HepG2 (cell line): ENCODE measurements at regions not wholly inside any gene's neighbourhood (a gene's known extent, or its start where the extent isn't known, plus 50 kb on each side); places are given as distances from the start of the nearest gene placed in this dataset.
A peak's percentile ranks its signal among the peaks of the same experiment; 100 is the strongest.

Experiments
- FOXA1 ChIP-seq, 2 experiments: fragments of 450-650 bp in 1 of 2; sonication (generic) in 1 of 2; formaldehyde crosslinking in 1 of 2; IDR thresholded peaks; 2 replicates each; pipeline versions ENCODE4 v1.4.0 to v1.6.1; 2016 to 2020; ENCODE audit warnings: missing genetic modification reagents in 1 of 2
- FOXO1 ChIP-seq: sonication (generic); formaldehyde crosslinking; IDR thresholded peaks from 2 replicates; pipeline ENCODE4 v1.4.0; 2020; ENCODE audit warnings: missing genetic modification reagents
- GABPB1 ChIP-seq: IDR thresholded peaks from 2 replicates; pipeline ENCODE4 v1.6.1; 2016; ENCODE audit warnings: mild to moderate bottlenecking, missing genetic modification reagents, moderate library complexity, missing compliant biosample characterization
- IRF1 ChIP-seq: sonication (generic); formaldehyde crosslinking; IDR thresholded peaks from 2 replicates; pipeline ENCODE4 v1.4.0; 2020; ENCODE audit warnings: low read depth, mild to moderate bottlenecking, missing genetic modification reagents
- NFIC ChIP-seq: IDR thresholded peaks from 2 replicates; pipeline ENCODE4 v1.6.1; 2012; ENCODE audit warnings: mild to moderate bottlenecking, low read length, inconsistent platforms
- ONECUT2 ChIP-seq: sonication (generic); formaldehyde crosslinking; IDR thresholded peaks from 2 replicates; pipeline ENCODE4 v1.4.0; 2020; ENCODE audit warnings: missing genetic modification reagents
- SALL1 ChIP-seq: sonication (generic); formaldehyde crosslinking; IDR thresholded peaks from 2 replicates; pipeline ENCODE4 v1.8.0; 2022; ENCODE audit warnings: mild to moderate bottlenecking, missing genetic modification reagents
- SAP130 ChIP-seq: IDR thresholded peaks from 2 replicates; pipeline ENCODE4 v1.6.1; 2016; ENCODE audit warnings: low read depth
- SMAD1 ChIP-seq: sonication (generic); formaldehyde crosslinking; IDR thresholded peaks from 2 replicates; pipeline ENCODE4 v1.4.0; 2020; ENCODE audit warnings: missing genetic modification reagents, low read depth, mild to moderate bottlenecking, borderline replicate concordance
- SMYD3 ChIP-seq: sonication (generic); formaldehyde crosslinking; IDR thresholded peaks from 2 replicates; pipeline ENCODE4 v1.8.1; 2023; ENCODE audit warnings: mild to moderate bottlenecking, missing genetic modification reagents
- SNAPC4 ChIP-seq: sonication (generic); formaldehyde crosslinking; IDR thresholded peaks from 2 replicates; pipeline ENCODE4 v1.4.0; 2020; ENCODE audit warnings: mild to moderate bottlenecking, missing genetic modification reagents
- TBL1XR1 ChIP-seq: fragments of 150-350 bp; IDR thresholded peaks from 2 replicates; pipeline ENCODE4 v1.6.1; 2014; ENCODE audit warnings: borderline replicate concordance, low read length; ENCODE audit not compliant: partially characterized antibody
- TEAD3 ChIP-seq: optimal IDR thresholded peaks from 2 replicates; pipeline ENCODE3; 2016; ENCODE audit warnings: borderline replicate concordance
- ZBTB3 ChIP-seq: sonication (generic); formaldehyde crosslinking; IDR thresholded peaks from 2 replicates; pipeline ENCODE4 v1.4.0; 2020; ENCODE audit warnings: low read depth, mild to moderate bottlenecking, moderate library complexity, missing genetic modification reagents, borderline replicate concordance
- ZFP41 ChIP-seq: sonication (generic); formaldehyde crosslinking; IDR thresholded peaks from 2 replicates; pipeline ENCODE4 v1.4.0; 2020; ENCODE audit warnings: mild to moderate bottlenecking, missing genetic modification reagents, borderline replicate concordance
- ZNF337 ChIP-seq: sonication (generic); formaldehyde crosslinking; IDR thresholded peaks from 2 replicates; pipeline ENCODE4 v1.5.1; 2020; ENCODE audit warnings: missing genetic modification reagents, low read depth, mild to moderate bottlenecking, borderline replicate concordance
- ZNF432 ChIP-seq: sonication (generic); formaldehyde crosslinking; IDR thresholded peaks from 2 replicates; pipeline ENCODE4 v1.5.0; 2020; ENCODE audit warnings: missing genetic modification reagents, mild to moderate bottlenecking, borderline replicate concordance
- ZNF564 ChIP-seq: sonication (generic); formaldehyde crosslinking; IDR thresholded peaks from 2 replicates; pipeline ENCODE4 v1.8.1; 2023; ENCODE audit warnings: mild to moderate bottlenecking, missing genetic modification reagents
- TF ChIP-seq, protein P1 (sequence below): sonication (generic); formaldehyde crosslinking; IDR thresholded peaks from 2 replicates; pipeline ENCODE4 v1.4.0; 2020; ENCODE audit warnings: missing genetic modification reagents

- TF ChIP-seq SNAPC4 (CRISPR knock-in tag) (no peak), GABPB1 (CRISPR knock-in tag) (no peak), SALL1 (no peak), ZNF432 (CRISPR knock-in tag) (no peak), ZBTB3 (CRISPR knock-in tag) (no peak), FOXA1 (IDR thresholded peaks at IDR 0.05) (no peak), FOXA1 (CRISPR knock-in tag; IDR thresholded peaks at IDR 0.05) (no peak), ZNF337 (CRISPR knock-in tag) (no peak), TBL1XR1 (no peak), ONECUT2 (CRISPR knock-in tag) (no peak), IRF1 (CRISPR knock-in tag) (no peak), SMYD3 (CRISPR knock-in tag) (no peak), ZNF564 (CRISPR knock-in tag) (no peak), NFIC (no peak), FOXO1 (CRISPR knock-in tag) (no peak), TEAD3 (CRISPR knock-in tag) (peak; percentile 42), ZFP41 (CRISPR knock-in tag) (no peak), SMAD1 (CRISPR knock-in tag) (no peak), SAP130 (peak; percentile 64)
- TF ChIP-seq, protein P1, sequence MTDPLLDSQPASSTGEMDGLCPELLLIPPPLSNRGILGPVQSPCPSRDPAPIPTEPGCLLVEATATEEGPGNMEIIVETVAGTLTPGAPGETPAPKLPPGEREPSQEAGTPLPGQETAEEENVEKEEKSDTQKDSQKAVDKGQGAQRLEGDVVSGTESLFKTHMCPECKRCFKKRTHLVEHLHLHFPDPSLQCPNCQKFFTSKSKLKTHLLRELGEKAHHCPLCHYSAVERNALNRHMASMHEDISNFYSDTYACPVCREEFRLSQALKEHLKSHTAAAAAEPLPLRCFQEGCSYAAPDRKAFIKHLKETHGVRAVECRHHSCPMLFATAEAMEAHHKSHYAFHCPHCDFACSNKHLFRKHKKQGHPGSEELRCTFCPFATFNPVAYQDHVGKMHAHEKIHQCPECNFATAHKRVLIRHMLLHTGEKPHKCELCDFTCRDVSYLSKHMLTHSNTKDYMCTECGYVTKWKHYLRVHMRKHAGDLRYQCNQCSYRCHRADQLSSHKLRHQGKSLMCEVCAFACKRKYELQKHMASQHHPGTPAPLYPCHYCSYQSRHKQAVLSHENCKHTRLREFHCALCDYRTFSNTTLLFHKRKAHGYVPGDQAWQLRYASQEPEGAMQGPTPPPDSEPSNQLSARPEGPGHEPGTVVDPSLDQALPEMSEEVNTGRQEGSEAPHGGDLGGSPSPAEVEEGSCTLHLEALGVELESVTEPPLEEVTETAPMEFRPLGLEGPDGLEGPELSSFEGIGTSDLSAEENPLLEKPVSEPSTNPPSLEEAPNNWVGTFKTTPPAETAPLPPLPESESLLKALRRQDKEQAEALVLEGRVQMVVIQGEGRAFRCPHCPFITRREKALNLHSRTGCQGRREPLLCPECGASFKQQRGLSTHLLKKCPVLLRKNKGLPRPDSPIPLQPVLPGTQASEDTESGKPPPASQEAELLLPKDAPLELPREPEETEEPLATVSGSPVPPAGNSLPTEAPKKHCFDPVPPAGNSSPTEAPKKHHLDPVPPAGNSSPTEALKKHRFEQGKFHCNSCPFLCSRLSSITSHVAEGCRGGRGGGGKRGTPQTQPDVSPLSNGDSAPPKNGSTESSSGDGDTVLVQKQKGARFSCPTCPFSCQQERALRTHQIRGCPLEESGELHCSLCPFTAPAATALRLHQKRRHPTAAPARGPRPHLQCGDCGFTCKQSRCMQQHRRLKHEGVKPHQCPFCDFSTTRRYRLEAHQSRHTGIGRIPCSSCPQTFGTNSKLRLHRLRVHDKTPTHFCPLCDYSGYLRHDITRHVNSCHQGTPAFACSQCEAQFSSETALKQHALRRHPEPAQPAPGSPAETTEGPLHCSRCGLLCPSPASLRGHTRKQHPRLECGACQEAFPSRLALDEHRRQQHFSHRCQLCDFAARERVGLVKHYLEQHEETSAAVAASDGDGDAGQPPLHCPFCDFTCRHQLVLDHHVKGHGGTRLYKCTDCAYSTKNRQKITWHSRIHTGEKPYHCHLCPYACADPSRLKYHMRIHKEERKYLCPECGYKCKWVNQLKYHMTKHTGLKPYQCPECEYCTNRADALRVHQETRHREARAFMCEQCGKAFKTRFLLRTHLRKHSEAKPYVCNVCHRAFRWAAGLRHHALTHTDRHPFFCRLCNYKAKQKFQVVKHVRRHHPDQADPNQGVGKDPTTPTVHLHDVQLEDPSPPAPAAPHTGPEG (CRISPR knock-in tag), result no peak
Measured at GRCh38 chr2:62292190-62292589, 96.3 kb downstream of the B3GNT2 start (continued).
